Sigmoid colon (tissue), 6 donors: ENCODE measurements at regions not wholly inside any gene's neighbourhood (a gene's known extent, or its start where the extent isn't known, plus 50 kb on each side); places are given as distances from the start of the nearest gene placed in this dataset.

Experiments
- DNase-seq: peaks from one replicate; pipeline ENCODE4 v3.0.0-alpha.2; 2019
- H3K27ac ChIP-seq, 4 donors: fragments of 200-600 bp; sonication (generic); one replicate each; pipeline ENCODE4 v1.5.1; 2016 to 2019; ENCODE audit warnings: mild to moderate bottlenecking in 1 of 4
- H3K27me3 ChIP-seq, 3 donors: fragments of 200-600 bp; sonication (generic); one replicate each; pipeline ENCODE4 v1.5.1; 2019; ENCODE audit warnings: mild to moderate bottlenecking in 1 of 3
- H3K36me3 ChIP-seq, 4 donors: fragments of 200-600 bp; sonication (generic); one replicate each; pipeline ENCODE4 v1.5.1; 2016 to 2019
- H3K4me1 ChIP-seq, 4 donors: fragments of 200-600 bp; sonication (generic); one replicate each; pipeline ENCODE4 v1.5.1; 2017 to 2019
- H3K4me3 ChIP-seq, 4 donors: fragments of 200-600 bp; sonication (generic); one replicate each; pipeline ENCODE4 v1.5.1; 2017 to 2019; ENCODE audit warnings: mild to moderate bottlenecking in 2 of 4, moderate library complexity in 1 of 4
- H3K9me3 ChIP-seq, 4 donors: fragments of 200-600 bp in 3 of 4; sonication (generic) in 3 of 4; one replicate each; pipeline versions ENCODE4 v1.5.1 to v1.6.1; 2013 to 2019
- EP300 ChIP-seq, 4 donors: sonication (generic); formaldehyde crosslinking; IDR thresholded peaks; one replicate each; pipeline ENCODE4 v1.6.1; 2017; ENCODE audit warnings: antibody characterized with exemption in 4 of 4
- POLR2A ChIP-seq, 2 donors: fragments of 450-650 bp; IDR thresholded peaks; one replicate each; pipeline ENCODE4 v1.6.1; 2016; ENCODE audit warnings: antibody characterized with exemption in 2 of 2, mild to moderate bottlenecking in 2 of 2, moderate library complexity in 2 of 2
- POLR2AphosphoS5 ChIP-seq, 4 donors: sonication (generic); formaldehyde crosslinking; IDR thresholded peaks; one replicate each; pipeline ENCODE4 v1.6.1; 2017; ENCODE audit warnings: antibody characterized with exemption in 4 of 4
- WGBS, 2 donors: extraction: QIAGEN DNeasy Blood & Tissue Kit; methylation state at CpG; one replicate each; pipeline ENCODE4 v1.1.7; 2013; 5-methylcytosine and 5-hydroxymethylcytosine counted together
- intact Hi-C: fragments of 100-400 bp; cut with DNase I; formaldehyde crosslinking; loops from one replicate; pipeline ENCODE4 v1.15.1; 2023
- TF ChIP-seq, protein P1 (sequence below), 4 experiments: fragments of 450-650 bp in 3 of 4; fragments of 200-600 bp in 1 of 4; IDR thresholded peaks; one replicate each; pipeline ENCODE4 v1.5.1; 2016 to 2019; ENCODE audit warnings: antibody characterized with exemption in 4 of 4, mild to moderate bottlenecking in 3 of 4, moderate library complexity in 2 of 4
- donor health status: healthy with polysubstance abuse.
- donor health status: healthy.

DNA sequence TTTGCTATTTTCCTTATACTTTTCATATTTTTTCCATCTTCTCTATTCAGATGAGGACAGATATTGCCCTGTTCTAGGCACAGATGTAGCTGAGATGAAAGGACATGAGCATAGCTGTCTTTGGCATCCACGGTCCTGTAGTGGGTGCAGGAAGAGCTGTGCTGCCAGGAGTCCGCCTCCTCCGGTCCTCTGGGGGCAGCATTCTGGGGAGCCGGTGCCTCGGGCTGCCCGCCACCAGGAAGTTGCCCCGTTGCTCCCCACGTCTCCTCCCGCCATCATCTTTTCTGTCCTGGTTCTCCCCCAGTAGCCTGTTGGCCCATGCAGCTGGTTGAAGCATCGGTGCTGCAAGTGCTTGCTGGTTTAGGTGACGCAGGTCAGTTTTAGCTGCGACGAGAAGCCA is 170.0 kb upstream of the IRX4 start:
- Histone ChIP-seq H3K27me3 (no peaks in the 10 kb centered on the region), H3K27ac (no peak overlapping the region), H3K36me3 (no peaks in the 10 kb centered on the region), H3K4me1 (no peaks in the 10 kb centered on the region), H3K4me3 (no peak overlapping the region), H3K9me3 (no peaks in the 10 kb centered on the region)
- TF ChIP-seq, protein P1, sequence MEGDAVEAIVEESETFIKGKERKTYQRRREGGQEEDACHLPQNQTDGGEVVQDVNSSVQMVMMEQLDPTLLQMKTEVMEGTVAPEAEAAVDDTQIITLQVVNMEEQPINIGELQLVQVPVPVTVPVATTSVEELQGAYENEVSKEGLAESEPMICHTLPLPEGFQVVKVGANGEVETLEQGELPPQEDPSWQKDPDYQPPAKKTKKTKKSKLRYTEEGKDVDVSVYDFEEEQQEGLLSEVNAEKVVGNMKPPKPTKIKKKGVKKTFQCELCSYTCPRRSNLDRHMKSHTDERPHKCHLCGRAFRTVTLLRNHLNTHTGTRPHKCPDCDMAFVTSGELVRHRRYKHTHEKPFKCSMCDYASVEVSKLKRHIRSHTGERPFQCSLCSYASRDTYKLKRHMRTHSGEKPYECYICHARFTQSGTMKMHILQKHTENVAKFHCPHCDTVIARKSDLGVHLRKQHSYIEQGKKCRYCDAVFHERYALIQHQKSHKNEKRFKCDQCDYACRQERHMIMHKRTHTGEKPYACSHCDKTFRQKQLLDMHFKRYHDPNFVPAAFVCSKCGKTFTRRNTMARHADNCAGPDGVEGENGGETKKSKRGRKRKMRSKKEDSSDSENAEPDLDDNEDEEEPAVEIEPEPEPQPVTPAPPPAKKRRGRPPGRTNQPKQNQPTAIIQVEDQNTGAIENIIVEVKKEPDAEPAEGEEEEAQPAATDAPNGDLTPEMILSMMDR (IDR thresholded peaks at IDR 0.05) = no peak
- TF ChIP-seq POLR2AphosphoS5 (IDR thresholded peaks at IDR 0.05) (no peak), EP300 (IDR thresholded peaks at IDR 0.05) (no peak), POLR2A (IDR thresholded peaks at IDR 0.05) (no peak)
- intact Hi-C loops = no loop called here
- 87 to 90% methylated on average over 13 of the region's 13 CpGs for WGBS, 2 donors
- no peak for DNase-seq

DNA sequence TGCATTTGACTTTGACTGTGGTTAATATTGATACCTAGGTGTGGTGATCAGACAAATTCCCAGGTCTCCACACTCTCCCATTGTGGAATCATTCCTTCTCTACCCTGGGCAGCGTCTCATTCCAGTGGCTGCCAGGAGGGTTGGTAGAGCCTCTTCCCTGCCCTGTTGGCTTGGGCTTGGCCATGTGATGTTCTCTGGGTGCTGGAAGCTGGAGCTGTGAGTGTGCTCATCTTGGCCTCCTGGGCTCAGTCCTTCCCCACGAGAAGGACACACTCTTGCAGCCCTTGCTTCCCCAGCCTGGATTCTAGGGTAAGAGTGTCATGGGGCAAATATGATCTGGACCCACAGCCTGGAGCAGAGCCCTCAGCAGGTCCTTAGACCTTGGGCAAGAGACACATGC is 167.2 kb upstream of the IRX4 start:
- DNase-seq = no peak

DNA sequence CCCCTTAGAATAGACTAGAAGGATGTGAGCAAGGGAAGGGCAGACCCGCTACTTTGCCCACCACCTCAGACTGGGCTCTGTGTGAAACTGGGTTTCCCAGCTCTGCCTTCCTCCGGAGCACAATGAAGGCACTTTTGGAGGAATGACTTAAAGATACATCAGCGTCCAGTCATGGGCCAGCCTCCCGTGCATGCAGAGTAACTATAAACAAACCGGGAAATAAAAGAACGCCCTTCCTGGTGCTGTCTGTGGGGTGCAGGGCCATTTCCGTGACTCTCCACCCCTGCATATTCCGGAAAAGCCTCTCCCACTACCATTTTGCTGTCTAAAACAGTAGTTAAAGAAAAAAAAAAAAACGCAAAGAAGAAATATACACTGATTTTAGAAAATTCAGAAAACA is 165.9 kb upstream of the IRX4 start:
- H3K9me3 ChIP-seq = no peaks in the 10 kb centered on the region
- 56 to 61% methylated on average over 9 of the region's 9 CpGs for WGBS, 2 donors
- H3K27me3 ChIP-seq = no peaks in the 10 kb centered on the region
- no peak overlapping the region for H3K4me3 ChIP-seq
- DNase-seq = no peak
- H3K4me1 ChIP-seq = no peaks in the 10 kb centered on the region
- no peaks in the 10 kb centered on the region for H3K36me3 ChIP-seq
- H3K27ac ChIP-seq = no peak overlapping the region
- no peak for TF ChIP-seq EP300 (IDR thresholded peaks at IDR 0.05)
- TF ChIP-seq POLR2AphosphoS5 (IDR thresholded peaks at IDR 0.05) = no peak
- TF ChIP-seq, protein P1 (IDR thresholded peaks at IDR 0.05) = no peak
- TF ChIP-seq POLR2A (IDR thresholded peaks at IDR 0.05) = no peak
- intact Hi-C loops = no loop called here

More for the DNA sequence above, 167.2 kb upstream of the IRX4 start:
- no peaks in the 10 kb centered on the region for H3K36me3 ChIP-seq
- TF ChIP-seq, protein P1 (IDR thresholded peaks at IDR 0.05) = no peak
- TF ChIP-seq POLR2AphosphoS5 (IDR thresholded peaks at IDR 0.05) = no peak
- TF ChIP-seq EP300 (IDR thresholded peaks at IDR 0.05) = no peak
- no peak for TF ChIP-seq POLR2A (IDR thresholded peaks at IDR 0.05)
- no peaks in the 10 kb centered on the region for H3K4me1 ChIP-seq
- intact Hi-C loops = no loop called here
- no peak overlapping the region for H3K27ac ChIP-seq
- no peaks in the 10 kb centered on the region for H3K9me3 ChIP-seq
- WGBS, 2 donors = 57 to 58% methylated on average over 2 of the region's 2 CpGs
- H3K4me3 ChIP-seq = no peak overlapping the region
- no peaks in the 10 kb centered on the region for H3K27me3 ChIP-seq

DNA sequence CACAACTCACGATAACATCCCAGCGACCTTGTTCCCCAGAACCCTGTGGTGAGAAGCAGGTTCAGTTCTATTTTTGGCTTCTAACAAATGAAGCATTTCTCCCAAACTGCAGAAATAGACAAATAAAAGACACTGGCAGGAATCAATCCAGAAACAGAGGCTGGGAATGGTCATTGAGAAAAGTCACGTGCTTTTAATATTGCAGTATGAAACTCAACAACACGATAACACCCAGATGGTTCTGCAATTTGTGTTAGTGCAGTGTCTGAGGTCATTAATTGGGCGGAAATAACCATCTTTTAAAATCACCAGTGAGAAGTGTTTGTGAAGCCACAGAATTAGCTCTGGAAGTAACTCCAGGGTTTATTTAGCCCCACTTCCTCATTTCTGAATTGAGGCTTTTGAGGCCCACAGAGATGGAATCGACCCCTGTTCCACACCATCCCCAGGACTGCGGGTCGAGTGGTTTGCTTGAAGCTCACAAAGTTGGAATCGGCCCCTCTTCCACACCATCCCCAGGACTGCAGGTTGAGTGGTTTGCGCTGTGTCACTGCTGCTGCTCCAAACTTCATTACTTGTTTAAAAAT is 164.7 kb upstream of the IRX4 start:
- Histone ChIP-seq H3K27ac (no peak overlapping the region), H3K4me1 (no peaks in the 10 kb centered on the region), H3K9me3 (no peaks in the 10 kb centered on the region), H3K4me3 (no peak overlapping the region), H3K36me3 (no peaks in the 10 kb centered on the region), H3K27me3 (no peaks in the 10 kb centered on the region)
- TF ChIP-seq, protein P1 (IDR thresholded peaks at IDR 0.05) = no peak
- no peak for DNase-seq
- 71 to 75% methylated on average over 10 of the region's 10 CpGs for WGBS, 2 donors
- intact Hi-C loops = no loop called here

DNA sequence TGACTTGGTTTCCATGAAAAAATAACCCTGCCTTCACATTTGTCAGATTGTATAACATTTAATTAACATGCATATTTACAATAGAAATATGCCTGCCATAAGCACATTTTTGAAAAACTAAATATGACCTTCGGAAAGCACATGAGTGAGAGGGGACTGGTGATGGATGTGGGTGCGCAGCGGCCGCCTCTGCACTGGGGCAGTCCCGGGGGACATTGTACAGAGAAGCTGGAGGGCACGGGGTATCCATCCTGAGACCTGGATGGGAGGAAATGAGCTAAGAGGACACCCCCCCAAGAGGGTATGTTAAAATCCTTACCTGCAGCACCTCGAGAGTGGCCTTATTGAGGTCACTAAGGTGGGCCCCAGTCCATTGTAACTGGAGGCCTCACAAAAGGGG is 161.3 kb upstream of the IRX4 start:
- Histone ChIP-seq H3K36me3 (no peaks in the 10 kb centered on the region), H3K9me3 (no peaks in the 10 kb centered on the region), H3K27ac (no peak overlapping the region), H3K4me3 (no peak overlapping the region), H3K4me1 (no peaks in the 10 kb centered on the region), H3K27me3 (no peaks in the 10 kb centered on the region)
- DNase-seq = no peak
- 84 to 86% methylated on average over 7 of the region's 7 CpGs for WGBS, 2 donors
- TF ChIP-seq POLR2AphosphoS5 (IDR thresholded peaks at IDR 0.05) = no peak
- TF ChIP-seq, protein P1 (IDR thresholded peaks at IDR 0.05) = no peak
- TF ChIP-seq POLR2A (IDR thresholded peaks at IDR 0.05) = no peak
- TF ChIP-seq EP300 (IDR thresholded peaks at IDR 0.05) = no peak
- intact Hi-C loops = no loop called here
